Smooth muscle cell of the brain vasculature (primary cell): ENCODE measurements at regions not wholly inside any gene's neighbourhood (a gene's known extent, or its start where the extent isn't known, plus 50 kb on each side); places are given as distances from the start of the nearest gene placed in this dataset.
A peak's percentile ranks its signal among the peaks of the same experiment; 100 is the strongest.

Source experiments
- DNase-seq: peaks from one replicate; pipeline ENCODE4 v3.0.0-alpha.2; 2012; ENCODE audit warnings: low read depth, low spot score

DNA sequence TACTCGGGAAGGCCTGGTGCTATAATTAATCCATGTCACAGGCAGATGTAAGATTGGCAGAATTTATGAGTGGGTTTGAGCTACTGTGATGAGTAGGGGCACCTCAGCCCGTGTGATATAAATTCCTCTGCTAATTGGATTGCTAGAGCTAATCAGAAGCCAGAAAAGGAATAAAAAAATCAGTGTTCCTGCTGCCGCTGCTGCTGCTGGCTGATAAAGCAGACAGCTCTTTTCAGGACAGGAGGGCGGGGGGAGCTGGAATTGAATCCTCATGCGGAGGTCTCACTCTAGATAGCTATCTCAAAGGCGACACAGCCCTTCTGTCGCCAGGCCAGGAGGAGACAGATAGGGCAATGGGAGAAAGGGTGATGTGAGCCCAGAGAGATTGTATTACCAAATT, 182.7 kb upstream of the ZFHX3 start:
- DNase-seq, result no peak

DNA sequence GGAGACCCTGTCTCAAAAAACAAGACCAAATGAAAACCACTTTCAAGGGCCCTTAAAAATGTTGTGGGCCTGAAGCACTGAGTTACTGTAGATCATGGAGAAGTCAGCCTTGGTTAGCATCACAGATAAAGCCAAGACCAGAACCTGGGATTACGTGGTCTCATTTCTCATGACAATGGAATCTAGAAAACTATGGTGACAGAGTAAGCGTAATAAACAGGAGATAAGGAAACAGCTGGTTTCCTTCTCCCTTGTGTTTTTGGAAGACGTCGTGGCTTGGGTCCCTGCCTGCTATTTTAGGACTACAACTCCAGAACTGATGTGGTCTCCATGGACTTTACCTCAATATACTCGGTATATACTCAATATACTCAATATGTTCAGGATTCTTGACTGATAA, 180.7 kb upstream of the ZFHX3 start:
- no peak for DNase-seq

DNA sequence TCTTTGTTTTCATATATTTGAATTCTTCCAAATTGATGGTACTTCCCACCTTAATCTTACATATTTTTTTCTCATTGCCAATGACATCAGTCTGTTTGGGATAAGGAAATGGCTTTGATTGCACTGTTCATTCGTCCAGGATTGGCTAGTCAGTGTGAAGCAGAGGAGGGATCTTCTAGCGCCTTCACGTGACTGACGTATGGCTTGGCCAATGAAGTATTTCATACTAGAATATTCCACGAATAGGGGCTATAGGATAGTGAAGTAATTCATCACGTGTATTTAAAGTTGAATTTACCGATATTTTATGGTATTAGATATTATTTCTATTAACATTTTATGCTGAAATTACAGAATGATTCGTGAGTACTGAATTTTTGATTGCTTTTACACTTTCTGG, 178.7 kb upstream of the ZFHX3 start:
- DNase-seq, result no peak

DNA sequence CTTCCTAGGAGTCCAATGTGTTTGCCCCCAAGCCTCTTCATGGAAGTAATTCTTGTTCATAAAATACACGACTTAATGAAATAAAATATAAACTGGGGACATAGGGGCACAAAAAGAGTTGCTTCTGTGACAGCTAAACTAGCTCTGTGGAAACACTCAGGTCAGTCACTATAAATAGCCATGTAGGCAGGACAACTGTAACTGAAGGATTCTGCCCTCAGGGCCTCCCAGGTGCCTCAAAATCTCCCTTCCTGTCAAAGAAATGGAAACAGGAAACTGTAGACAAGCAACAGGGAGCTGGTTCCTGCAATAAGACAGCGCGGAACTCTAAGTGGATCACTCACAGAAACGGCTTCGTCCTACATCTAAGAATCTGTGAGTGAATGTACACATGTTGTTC, 178.1 kb upstream of the ZFHX3 start:
- DNase-seq, result no peak

DNA sequence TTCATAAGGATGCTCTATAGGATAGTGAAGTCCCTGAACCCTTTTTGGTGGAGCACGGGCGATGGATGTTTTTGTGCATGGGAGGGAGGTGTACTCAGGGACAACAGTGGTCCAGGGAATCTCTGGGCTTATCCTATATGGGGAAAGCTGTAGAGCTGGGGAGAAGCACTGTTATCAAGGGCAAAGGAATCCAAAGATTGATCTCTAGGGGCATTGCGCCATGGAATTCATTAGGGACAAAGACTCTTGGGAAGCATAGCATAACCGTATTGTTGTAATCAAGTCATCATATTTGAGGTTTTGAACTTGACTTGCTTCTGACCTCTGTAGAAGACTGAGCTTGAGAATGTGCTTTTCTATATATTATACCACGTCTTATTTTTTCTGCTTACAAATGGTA, 172.9 kb upstream of the ZFHX3 start:
- no peak for DNase-seq

DNA sequence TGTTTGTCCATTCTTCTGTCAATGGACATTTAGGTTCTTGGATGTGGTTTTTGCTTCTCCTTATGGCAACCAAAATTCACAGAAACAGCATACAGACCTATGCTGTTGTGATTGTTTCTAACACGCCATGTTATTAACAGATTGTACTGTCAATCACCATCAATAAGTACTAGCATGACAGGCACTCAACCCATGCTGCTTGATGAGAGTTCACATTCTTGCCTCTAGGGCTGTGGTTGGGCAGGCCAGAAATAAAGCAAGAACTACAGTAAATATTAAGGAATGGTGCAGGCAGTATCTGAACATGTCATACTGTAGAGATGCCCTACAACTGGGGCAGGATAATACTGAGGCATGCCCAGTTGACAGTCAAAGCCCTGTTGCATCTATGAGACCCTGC, 171.2 kb upstream of the ZFHX3 start:
- no peak for DNase-seq

DNA sequence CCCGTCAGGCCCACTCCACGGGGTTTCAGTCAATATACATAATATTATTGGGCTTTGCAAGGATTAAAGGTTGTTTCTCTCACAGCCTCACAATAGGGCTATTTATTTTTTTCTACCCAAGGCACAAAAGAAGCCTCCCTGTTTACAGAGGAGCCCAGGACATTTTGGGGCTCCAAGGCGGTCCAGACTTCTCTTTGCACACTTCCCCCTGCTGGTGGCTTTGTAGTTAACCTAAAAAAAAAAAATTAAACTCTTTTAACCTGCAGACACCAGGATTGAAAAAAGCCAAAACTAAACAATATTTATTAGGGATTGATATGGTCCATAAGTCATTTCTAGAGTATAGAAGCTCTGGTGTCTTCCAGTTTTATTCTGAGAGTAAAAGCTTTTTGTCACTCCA, 169.7 kb upstream of the ZFHX3 start:
- DNase-seq, result no peak

DNA sequence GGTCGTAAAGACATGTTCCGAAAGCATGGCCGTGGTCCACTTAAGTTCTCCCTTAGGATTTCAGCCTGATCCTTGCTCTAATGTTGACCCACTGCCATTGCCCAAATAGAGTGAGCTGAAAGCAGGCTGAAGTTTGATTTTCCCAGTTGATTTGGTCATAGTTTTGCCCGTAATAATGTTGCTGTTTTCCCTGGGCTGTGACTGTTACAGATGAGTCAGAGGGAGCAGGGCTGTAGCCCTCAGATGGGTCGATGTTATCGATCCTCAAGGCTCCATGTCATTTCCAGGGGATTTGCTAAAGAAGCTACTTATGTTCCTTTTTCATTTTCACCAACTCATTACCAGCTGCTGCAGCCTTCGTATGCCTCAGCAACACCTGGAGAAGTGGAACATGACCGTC, 169.0 kb upstream of the ZFHX3 start:
- DNase-seq, result no peak

DNA sequence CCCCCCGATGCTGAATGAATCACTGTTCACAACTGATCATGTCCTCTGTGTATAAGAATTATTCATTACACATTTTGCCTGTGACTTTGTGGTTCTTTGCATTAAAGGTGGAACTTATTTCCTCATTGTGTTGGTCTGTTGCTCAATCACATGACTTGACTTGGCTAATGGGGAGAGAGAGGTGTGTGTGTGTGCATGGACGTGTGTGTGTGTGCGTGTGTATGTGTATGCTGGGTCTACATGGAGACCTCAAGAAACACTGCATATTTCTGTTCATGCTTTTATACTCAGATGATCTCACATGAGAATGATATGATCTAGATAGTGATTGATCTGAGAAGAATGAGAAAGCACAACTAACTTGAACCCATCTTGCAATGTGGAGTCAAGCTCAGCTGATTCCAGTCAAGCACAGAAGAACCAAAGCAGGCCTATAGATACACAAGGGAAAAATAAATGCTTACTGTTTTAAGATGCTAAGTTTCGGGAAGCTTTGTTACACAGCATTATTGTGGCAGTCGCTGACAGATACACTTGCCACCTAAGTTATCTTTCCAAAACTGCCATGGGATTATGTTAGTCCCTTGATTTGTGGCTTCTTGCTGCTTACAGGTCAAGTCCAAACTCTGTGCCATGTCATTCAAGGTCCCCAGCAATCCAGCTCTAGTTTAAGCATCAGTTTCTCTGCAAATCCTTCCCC, 167.9 kb upstream of the ZFHX3 start:
- no peak for DNase-seq

DNA sequence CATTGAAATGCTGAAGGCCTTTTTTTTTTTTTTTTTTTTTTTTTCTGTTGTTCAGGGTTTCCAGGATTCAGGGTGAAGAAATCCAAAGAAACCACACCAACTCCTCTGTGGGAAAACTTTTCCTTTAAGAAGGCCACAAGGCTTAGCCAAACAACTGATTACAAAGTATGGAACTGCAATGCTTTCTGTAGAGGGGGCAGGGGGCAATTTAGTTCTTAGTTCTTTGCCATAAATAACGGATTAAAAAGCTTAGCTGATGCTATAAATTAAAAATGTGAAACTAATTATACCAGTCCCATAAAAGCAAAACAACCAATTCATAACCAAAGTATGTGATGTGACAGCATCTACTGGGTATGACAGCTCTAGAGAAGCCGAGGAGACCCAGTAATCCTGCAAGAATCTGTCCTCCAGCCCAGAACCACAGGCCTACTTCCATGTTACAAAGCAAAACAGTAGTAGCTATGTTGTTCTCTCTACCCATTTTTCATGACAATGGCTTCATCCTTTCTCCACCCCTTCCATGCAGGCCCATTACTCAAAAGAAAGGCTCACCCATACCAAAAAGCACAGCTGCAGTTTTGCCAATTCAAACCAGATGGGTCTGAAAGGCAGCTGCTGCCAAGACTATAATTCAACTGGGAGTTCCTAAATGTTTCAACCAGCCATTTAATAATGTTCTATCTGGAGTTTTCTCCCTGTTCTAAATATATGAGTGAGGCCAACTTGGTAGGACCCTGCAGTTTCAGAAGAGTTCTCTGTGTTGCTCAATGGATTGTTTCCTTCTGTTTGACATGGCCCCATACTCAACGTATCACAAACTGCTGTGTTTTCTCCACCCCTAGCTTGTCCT, 167.1 kb upstream of the ZFHX3 start:
- DNase-seq, result no peak

DNA sequence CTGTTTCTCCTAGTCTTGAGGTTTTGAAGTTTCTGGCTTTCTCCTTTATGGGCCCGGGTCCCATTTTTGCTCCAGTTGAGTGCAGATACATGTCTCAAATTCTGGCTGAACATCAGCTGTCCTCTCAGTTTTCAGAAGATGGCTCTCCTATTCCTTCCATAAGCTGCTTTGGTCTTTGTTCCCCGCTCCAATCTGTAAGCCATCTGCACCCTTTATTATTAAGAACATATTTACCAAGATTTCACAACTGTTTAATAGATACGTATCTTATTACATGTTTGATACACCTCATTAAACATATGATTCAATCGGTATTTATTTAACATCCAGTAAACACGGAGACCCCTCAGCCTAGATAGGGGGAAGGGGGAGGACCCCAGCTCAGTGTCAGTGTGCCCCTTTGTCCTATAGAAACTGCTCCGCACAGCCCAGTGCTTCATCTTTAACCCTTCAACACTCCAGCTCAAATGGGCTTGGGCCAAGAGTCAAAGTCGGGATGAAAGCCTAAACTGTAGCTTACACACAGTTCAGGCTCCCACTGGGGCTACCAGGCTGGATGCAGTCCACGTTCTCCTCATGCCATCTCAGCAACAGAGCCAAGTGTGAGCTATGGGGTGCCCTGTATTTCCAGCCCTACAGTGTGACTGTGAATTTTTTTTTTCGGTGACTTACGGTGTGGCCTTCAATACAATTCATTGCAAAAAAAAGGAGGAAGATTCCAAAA, 166.0 kb upstream of the ZFHX3 start:
- no peak for DNase-seq

DNA sequence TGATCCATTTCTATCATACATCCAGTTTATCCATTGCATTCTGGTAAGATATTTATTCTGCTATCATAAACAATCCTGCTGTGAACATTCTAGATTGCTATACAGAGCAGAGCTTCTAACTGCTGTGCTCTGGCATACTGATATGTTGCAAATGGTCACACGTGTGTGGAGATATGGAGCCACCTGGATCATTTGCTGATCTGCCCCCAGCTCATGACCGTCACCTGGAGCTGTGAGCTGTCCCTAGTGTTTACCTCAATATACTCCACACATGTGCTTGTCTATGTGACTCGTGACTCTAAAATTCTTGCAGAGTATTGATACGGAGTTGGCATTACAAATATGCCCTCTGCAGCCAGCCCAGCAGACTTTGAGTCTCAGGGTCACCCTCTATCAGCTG, 164.5 kb upstream of the ZFHX3 start:
- no peak for DNase-seq

DNA sequence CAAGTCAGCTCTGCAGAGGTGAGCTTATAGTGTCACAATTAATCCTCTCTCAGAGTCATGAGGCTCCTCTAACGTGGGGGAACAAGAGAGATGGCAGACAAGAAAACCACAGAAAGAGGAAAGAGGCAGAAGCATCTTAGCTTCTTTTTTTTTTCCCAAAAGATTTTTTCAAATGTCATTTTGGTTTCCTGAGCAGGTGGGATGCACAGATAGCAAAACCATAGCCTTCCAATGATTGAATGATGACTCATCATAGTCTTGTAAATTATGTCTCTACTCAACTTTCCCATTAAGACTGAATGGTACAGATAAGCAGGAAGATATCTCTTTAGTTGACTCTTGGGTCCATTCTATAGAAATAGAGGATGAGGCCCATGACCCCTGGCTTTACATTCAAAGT, 162.8 kb upstream of the ZFHX3 start:
- DNase-seq, result no peak

DNA sequence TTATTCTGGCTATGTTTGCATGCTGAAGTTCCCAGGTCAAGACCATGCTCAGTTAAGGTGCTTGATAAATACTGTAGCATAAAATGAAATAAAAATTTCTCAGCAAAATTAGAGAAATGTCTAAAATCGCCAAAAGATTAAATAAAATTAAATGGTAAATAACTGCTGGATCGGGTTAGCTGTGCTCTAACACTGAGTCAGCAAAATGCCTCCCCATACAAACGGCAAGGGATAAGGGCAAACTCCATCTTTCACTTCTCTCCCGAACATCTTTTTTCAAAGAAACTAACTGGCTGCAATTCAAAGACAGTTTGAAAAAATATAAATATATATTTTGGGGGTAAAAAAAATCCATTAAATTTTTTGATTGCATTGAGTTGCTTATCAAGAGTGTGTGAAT, 162.2 kb upstream of the ZFHX3 start:
- DNase-seq, result no peak

DNA sequence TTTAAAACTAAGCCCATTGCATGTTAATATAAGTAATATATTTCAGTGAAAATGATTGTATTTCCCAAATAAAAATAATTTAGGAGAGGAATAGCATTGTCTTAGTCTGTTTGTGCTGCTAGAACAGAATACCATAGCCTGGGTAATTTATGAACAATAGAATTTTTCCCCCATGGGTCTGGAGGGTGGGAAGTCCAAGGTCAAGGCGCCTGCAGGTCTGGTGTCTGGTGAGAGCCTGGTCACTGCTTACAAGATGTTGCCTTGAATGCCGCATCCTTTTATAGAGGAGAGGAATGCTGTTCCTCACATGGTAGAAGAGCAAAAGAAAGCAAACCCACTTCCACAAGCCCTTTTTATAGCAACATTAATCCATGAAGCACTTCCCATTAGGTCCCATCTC, 161.3 kb upstream of the ZFHX3 start:
- DNase-seq, result no peak

DNA sequence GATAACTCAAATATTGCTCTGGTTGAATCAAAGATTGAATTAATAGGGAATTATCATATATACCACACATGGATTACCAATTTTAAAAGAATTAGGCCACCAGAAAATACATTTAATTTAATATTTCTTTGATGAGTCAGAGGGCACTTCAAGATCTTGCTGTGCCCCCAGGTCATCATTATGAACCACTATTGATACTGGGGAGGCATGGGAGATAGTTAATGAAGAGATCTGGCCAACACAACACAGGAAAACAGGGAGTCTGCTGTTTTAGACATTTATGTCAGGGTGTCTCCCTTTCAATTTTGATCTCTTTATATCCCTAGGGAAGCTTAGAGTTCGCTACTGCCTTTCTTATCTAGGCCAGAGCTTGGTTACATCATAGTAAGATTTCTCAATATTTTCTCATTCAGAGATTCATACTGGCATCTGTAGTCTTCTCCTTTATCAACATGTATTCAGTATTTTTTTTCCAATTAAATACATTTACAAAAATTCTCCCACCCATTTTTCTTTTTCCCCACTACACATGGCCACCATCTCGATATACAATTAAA, 158.3 kb upstream of the ZFHX3 start:
- no peak for DNase-seq

DNA sequence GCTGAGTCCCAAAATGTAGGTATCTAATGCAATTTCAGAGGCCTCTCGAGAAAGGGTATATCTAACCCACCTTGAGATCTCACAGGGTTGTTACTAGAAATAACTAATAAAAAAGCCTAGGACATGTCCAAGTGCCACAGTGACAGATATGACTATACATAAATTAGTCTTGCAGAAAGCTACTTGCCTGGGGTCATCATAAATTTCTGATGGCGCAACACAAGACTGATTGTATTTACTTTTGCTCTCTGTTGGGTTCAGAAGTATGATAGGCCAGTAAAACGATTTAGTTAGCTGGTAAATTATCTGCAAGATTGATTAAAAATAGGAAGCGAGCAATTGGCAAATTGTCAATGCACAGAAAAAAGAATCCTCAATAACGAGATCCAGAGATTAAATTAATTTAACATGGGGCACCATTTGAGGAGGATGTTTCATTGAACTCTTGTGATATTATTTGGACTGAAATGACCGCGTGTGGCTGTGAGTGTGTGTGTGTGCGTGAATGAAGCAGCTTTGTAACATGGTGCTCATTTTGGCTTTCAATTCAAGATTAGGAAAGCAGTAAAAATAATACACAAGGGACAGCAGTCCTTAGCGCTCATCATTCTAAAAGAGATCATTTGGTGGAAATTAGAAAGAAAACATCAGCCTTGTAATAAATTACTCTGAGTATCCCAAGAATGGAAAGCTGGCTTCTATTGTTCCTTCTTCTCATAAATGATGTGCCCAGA, 157.4 kb upstream of the ZFHX3 start:
- DNase-seq, result no peak

DNA sequence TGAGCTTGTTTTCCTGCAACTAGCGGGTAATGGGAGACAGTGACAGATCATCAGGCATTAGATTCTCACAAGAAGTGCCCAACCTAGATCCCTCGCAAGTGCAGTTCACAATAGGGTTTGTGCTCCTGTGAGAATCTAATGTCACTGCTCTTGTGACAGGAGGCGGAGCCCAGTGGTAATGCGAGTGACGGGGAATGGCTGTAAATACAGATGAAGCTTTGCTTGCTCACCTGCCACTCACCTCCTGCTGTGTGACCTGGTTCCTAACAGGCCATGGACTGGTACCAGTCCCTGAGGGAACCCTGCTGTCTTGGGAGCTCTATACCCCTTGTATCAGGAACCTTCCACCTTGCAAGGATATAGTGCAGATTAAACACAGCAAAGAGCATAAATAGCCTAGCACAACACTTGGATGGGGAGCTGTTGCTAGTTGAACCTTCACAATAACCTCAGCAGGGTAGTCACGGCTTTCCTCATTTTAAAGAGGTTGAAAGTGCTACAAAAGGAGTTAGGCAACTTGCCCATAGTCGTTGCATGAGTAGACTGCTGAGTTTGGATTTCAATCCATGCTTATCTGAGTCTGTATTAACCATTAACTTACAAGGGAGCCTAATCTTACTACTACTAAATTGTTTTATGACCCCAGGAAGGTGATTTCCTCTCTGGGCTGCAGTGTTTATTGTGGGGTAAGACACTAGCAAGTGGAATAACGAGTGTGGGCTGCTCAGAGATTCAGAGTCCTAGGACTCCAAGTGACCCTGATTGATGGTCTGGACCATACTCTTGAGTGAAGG, 156.6 kb upstream of the ZFHX3 start:
- DNase-seq, result no peak

DNA sequence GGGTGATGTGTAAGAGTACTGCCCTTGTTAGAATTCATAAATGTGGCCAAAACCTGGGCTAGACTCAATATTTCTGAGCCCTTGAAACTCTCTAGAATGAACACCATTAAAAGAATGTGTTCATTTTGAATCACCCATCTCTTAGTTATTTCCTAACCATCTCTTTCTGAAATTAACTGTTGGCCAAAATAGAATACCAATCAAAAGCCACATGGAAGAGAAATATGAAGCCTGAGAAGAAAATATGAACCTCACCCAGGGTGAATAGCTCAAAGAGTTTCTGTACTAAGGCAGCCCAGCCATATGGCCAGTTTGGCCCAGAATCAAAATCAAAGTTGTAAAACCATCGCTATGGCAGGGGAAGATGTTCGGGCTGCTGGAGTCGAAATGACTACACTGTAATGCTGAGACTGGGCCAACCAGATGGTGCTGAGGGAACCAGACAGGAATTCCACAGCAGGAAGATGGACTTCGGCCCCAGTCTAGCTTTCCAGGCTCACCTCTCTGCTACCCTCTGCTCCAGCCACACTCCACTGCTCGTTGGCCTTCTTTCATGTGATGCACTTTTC, 154.3 kb upstream of the ZFHX3 start:
- peak; percentile 10 for DNase-seq

DNA sequence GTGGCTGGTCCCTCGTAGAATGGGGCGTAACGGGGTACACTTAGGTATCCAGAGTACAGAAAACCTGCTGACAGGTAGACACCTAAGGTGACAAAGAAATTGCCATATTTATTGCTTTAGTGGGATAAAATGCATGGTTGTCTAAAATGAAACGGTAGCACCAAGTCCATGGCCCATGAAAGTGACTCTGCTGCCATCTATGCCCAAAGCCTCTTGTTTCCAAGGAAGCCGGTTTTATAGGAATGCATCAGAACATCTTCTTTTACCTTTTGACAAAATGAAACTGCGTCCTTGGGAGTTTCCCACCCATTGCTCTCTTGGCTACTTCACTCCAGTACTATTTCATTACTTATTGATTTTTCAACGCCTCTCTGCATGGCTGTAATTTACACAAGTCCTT, 151.3 kb upstream of the ZFHX3 start:
- no peak for DNase-seq

DNA sequence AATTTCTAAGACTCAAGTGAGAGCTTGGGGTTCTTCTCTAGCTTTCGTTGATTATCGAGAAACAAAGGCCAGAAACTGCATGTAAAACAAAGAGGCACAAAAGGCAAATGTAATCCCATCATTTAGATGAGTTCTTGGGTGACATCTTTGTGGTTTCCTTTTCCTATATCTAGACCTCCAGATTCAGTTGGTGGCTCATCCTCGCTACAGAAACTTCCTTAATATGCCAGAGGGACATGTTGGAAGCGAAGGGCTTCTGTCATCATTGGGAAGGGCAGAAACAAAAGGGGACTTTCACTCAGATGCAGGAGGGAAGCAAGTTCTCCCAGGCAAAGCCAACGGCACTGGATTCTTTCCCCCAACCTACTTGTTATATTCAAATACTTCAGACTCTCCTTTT, 150.6 kb upstream of the ZFHX3 start:
- no peak for DNase-seq
